Hypothalamus (tissue), 51 donors: ENCODE measurements at regions not wholly inside any gene's neighbourhood (a gene's known extent, or its start where the extent isn't known, plus 50 kb on each side); places are given as distances from the start of the nearest gene placed in this dataset.
"Not testable (repeated sequence)": the region's sequence is repeated elsewhere in the genome, so short reads cannot be mapped to it uniquely, and the experiment has no call there.

Experiments
- DNase-seq, 51 donors: peaks; one replicate each; lab custom pipeline; 2025; lab: John Stamatoyannopoulos, UW

DNA sequence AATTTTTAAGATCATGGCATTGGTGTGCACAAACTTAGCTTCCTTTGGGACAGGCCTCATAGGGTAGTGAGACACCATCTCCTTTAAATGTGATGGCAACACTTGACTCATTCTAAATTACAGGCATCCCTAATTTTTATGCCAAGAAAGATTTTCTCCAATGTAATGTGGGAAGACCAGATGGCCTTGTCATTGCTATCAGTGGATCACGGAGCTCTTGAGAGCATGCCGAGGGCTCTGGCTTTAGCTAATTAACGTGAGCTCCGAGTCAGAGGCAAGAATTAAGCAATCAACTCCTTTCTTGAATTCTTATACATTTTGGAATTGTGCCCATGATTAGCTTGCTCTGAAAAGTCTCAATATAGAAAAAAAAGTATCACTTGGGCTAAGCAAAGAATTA is 215.8 kb downstream of the LRRC70 start:
- DNase-seq: no peak

DNA sequence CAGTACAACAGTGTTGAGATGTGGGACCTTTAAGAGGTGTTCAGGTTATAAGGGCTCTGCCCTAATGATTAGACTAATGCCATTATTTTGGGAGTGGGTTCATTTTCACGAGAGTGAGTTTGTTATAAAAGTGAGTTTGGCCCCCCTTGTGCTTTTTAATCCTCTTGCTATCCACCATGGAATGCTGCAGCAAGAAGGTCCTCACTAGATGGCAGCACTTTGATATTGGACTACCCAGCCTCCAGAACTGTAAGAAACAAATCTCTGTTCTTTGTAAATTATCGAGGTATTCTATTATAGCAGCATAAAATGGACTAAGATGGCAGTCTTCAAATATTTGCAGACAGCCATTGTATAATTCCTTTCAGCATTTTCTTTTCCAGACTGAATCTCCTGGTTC is 212.4 kb downstream of the LRRC70 start:
- DNase-seq: no peak

DNA sequence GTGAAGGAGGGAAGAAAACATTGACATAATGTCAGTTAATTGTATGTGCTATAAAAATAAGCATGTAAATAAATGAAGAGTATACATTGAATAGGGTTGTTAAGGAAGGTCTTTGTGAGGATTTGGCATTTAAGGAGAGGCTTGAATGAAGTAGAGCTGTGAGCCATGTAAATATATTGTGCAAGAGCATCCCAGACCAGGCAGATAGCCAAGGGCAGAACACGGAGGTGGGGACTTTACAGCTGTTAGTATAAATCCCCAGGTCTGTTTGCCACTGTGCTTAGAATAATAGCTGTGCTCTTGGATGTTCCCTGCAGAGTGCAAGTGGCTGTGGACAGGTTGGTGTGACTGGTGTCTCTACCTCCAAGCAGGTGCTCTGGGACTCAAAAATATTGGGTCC is 211.7 kb downstream of the LRRC70 start:
- no peak for DNase-seq

DNA sequence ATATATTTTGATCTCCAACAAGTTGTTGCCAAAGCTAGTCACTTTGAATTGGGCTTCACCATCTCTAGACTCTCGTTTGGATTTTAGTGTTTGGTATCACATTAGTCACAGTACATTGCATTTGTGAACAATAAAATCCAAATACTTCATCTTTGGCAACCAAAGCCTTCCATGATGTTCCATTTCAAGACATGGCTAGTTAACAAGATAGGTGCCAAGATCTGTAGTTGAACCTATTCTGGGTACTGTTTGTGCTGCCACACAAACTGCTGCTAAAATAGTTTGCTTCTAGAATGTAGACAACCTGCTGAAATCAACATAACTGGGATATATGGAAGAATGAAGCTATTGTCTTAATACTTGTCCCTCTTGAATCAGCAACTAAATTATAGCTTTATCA is 207.5 kb downstream of the LRRC70 start:
- DNase-seq: no peak

DNA sequence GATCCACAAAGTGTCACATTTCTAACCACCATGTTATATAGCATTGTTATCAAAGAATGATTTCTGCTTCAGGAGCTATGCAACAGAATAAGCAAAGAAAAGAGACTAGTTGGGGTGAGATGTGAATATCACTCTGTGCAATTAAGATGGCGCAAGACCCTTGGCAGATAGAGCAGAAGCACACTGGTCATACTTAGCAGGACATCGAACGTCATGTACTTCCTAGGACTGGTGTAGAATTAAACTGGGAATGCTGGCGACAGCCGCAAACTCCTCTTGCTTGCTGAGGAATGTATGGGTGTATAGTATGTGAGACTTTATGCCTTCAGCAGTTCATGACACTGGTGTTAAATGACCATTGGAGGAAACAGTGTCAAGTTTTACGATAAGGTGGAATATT is 207.0 kb downstream of the LRRC70 start:
- no peak for DNase-seq

DNA sequence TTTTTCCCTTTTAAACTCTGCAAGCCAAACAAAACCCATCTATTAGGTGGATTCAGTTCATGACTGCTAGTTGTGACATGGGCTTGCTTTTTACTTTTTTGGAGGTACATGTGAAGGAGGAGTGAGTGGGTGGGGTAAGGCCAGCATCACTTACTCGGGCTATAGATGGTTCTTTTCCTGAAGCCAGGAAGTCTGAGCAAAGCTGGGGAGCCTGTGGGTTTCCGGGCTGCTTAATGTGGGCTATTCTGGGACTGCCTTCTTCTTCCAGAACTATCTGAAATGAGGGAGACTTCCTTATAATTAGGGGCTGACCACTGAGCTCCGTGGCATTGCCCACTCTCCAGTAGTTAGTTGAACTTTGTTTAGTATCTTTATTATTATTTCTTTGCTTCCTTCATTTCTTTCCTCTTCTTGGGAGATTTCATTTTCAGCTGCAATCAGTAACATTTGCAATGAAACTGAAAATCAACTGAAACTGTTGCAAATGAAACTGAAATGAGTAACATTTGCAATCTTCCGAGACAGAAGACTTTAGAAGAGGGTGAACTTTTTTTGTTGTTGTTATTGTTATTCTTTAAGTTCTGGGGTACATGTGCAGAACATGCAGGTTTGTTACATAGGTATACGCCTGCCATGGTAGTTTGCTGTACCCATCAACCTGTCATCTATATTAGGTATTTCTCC is 204.9 kb downstream of the LRRC70 start:
- DNase-seq: peak in 4 of 51 donors; percentile 2 to 28 (median 10)

DNA sequence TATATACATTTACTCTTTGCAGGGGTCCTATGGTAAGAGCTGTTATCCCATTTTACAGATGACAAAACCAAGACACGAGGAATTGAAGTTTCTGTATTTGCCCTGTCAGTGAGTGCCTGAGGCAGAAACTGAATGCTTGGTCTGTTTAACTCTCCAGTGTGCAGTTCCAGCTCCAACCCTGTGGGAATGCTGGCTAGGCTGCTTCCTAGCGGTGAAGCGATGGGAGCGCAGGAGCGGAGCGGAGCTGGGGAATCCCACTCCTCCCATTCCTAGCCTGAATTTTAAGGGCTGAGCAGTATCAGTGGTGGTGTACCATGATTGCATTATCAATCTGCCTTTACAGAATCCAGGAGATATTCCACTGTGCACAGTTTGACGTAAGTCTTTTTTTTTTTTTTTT is 202.3 kb downstream of the LRRC70 start:
- DNase-seq: no peak

DNA sequence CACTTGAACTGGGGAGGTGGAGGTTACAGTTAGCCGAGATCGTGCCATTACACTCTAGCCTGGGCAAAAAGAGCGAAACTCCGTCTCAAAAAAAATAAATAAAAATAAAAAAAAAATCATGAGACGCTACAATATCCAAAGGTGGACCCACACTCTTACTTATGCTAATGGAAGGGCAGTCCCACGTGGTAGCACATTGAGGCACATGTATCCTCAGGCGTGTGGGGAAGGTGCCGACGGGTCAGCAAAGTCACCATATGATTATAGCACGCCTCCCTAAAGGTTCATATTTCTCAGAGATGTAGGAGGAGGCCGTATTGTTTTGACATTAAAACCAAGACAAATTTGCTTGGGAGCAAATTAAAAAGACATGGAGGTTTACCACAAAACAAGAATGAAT is 201.6 kb downstream of the LRRC70 start:
- DNase-seq: no peak

DNA sequence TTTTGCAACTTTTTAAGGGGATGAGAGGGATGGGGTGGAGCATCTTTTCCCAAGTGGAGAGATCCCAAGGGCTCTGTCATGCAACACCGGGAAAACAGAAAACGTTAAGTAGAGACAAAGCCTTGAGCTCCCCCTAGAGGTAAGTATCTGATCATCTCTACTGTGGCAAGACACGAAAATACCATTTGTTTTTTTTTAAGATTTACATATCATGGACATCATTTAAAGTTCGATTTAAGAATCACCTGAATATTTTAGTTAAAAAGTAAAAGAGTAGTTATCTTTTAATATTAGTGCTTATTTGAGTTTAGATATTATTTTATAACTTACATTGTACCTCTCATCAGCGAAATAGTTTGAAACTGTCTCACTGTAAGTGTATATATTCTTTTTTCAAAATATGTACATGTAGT is 200.4 kb downstream of the LRRC70 start:
- peak in 6 of 51 donors; percentile 1 to 42 (median 12) for DNase-seq

DNA sequence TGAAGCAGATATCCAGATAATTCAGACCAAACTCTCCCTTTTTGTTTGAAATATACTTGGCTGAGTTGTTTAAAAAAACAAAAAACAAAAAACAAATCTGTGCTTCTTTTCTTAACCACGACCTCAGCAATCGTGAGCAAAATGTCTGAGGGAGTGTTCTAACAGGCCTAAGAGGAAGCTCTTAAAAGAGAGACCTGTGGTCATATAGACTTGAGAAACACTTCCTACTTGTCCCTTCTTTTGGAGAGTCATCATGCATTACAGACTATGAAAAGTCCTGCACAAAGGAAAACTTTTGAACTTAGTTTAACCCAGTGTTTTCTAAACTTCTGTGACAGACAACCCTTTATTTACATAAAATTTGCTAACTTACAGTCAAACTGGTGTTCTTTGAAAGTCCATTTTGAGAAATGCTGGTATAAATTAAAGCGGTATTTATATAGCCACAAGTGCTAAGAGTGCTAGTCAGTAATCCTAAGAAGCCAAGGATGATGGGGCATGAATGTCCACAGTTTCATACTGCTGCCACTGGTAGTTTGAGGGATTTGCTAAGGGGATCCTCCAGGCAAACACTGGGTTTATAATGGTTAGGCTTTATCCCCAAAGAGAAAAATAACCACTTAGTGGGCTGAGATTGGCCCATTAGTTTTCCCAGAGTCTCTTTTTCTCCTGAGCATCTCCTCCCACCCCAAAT is 199.8 kb downstream of the LRRC70 start:
- peak in 2 of 51 donors; percentile 9 to 32 for DNase-seq

DNA sequence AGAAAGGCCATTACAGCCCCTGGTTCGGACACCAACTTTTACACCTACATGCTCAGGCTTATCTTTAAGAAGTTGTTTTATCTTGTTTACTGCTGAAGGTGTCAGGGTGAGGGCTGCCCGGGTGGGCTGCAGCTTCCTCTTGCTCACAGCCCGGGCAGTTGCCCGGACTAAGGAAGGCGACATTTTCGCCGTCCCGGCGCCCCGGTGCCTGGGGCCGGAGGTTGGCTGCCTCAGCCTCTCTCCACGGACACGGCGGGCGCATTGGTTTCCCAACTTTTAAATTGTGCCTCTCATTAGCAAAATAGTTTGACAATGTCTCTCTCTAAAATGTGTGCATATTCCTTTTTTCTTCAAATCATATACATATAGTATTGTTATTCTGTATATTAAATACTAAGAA is 198.5 kb downstream of the LRRC70 start:
- DNase-seq: not testable (repeated sequence)

DNA sequence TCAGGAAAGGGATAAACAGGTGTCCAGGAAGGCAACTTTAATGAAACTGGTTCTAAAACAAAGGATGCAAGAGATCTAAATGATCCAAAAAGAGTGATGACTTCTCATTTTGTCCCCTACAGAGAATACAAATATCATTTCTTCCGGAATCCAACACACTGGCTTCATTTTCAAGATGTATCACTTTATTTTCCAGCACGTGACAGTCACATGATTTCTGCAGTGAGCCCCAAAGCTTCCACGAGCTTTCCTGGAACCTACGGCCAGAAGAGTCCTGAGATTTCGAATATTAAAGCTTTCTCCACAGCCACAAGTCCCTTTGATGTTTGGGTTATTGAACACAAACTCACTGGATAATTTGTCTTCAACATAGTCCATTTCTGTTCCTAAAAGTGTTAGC is 198.0 kb downstream of the LRRC70 start:
- DNase-seq: not testable (repeated sequence)

DNA sequence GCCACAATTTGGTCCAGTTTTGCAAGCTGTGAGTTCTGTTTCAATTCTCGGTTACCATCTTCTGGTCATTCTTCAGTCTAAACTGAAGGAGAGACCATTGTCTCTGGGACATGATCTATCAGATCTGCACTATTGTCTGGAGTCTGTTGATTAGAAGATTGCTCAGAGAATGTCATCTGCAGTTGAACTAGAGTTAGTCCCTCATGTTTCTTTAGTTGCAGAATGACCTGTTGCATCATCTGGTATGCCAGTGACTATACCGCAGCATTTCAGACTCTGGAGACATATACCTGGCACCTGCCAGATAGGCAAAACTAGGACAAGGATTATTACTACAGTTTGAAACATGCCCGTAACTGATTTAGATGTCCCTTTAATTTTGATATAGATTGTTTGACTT is 194.8 kb downstream of the LRRC70 start:
- no peak for DNase-seq

DNA sequence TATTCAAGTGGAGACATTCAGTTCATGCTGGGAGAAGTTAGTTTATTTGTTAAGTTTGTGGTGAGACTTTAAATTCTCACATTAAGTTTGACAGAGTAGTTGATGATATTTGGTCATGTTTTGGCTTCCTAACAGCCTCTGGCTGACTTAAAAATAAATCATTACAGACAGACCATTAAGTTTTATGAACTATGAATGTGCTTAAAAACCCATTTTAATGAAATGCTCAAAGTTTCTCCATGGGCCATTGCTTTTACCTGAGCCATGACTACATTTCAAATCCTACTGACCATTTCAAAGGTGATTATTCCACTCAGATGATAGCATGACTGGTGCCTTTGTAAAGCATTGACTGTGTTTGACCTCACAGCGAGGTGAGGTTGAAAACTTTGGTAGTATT is 192.7 kb downstream of the LRRC70 start:
- DNase-seq: no peak

DNA sequence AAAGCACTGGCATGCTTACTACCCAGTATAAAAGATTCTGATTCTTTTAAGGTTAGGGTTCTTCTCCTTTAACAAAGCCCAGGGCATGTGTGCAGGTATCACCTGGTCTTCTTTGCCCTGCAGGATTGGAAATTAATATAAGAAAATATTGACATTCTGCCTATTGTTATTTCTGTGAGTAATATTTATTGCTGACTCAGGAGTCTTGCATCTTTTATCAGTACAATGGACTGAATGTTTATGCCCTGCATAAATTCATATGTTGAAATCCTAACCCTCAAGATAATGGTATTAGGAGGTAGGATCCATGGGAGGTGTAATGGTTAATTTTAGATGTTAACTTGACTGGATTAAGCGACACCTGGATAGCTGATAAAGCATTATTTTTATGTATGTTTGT is 189.0 kb downstream of the LRRC70 start:
- DNase-seq: no peak

DNA sequence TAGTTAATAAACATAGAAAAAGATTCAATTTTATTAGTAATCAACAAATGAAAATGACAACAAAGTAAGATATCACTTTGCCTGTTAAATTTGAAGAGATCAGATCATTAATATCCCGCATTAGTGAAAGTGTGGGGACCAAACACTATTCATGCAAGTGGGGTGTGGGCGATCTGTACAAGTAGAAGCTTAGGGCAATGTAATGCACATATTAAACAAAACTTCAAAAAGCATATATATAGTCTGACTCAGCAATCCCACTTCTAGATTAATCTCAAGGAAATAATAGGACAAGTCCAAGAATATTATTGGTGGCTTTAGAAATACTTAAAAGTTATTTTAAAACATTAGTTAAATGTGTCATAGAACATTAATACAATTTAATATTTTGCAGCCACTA is 188.5 kb downstream of the LRRC70 start:
- DNase-seq: no peak

DNA sequence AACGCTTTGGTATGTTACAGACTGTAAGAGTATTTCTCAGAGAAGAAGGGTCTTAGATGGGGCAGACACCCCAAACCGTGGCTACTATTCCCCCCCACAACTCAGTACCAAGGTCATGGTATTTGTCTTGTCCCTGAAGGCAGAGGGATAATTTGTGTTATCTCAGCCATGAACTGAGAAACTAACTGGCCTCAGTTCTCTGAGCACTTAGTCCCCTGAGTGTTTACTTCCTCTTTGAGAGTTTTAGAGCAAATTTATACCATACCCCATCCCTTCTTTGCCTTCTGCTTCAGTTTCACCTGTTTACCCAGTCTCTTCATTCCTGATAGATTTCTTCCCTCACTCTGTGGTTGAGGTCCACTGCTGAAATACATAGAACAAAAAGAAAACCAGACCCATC is 183.9 kb downstream of the LRRC70 start:
- no peak for DNase-seq

DNA sequence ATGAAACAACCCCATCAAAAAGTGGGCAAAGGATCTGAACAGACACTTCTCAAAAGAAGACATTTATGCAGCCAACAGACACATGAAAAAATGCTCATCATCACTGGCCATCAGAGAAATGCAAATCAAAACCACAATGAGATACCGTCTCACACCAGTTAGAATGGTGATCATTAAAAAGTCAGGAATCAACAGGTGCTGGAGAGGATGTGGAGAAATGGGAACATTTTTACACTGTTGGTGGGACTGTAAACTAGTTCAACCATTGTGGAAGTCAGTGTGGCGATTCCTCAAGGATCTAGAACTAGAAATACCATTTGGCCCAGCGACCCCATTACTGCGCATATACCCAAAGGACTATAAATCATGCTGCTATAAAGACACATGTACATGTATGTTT is 179.1 kb downstream of the LRRC70 start:
- DNase-seq: not testable (repeated sequence)

DNA sequence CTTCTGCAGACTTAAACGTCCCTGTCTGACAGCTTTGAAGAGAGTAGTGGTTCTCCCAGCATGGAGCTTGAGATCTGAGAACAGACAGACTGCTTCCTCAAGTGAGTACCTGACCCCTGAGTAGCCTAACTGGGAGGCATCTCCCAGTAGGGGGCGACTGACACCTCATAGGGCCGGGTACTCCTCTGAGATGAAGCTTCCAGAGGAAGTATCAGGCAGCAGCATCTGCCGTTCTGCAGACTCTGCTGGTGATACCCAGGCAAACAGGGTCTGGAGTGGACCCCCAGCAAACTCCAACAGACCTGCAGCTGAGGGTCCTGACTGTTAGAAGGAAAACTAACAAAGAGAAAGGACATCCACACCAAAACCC is 174.4 kb downstream of the LRRC70 start:
- not testable (repeated sequence) for DNase-seq

DNA sequence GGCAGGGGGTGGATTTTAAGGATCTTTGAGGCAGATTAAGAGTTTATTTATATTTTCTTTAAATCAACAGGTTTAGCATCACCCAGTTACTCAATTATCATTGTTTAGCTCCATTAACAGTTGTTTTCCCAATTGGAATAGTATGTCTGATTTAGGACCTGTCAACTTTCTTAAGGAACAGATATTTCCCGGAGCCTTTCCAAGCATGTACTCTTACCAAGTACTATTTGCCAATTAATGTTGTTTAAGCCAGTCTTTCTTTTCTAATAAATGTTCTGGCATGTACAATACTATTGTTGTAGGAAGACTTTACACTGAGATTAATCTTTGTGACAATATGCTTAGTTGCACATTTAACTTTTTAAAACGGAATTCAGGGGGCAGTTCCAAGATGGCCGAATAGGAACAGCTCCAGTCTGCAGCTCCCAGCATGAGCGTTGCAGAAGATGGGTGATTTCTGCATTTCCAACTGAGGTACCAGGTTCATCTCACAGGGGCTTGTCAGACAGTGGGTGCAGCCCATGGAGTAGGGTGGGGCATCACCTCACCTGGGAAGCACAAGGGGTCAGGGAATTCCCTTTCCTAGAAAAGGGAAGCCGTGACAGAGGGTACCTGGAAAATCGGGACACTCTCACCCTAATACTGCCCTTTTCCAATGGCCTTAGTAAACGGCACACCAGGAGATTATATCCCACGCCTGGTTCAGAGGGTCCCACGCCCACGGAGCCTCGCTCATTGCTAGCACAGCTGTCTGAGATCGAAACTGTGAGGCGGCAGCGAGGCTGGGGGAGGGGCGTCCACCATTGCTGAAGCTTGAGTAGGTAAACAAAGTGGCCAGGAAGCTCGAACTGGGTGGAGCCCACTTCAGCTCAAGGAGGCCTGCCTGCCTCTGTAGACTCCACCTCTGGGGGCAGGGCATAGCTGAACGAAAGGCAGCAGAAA is 173.7 kb downstream of the LRRC70 start:
- DNase-seq: not testable (repeated sequence)

DNA sequence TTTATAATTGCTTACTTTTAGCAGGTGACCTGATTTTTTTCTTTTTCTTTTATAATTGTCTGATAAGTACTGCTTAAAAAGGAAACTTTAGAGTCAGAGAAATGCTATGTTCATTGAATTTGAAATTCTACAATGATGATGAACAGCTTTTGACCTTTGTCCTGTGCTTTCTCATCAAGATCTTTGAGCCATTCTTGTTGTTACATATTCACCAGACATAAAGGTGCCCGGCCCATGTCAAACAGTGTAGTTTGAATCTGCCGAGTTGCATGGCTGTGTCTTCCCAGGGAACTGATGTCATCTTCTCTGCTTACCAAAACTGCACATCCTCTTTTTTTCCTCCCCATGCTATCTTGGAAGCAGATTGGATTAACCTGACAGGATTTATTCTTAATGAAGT is 163.6 kb downstream of the LRRC70 start:
- no peak for DNase-seq
